NCI-H2171 treated with DMSO at 0.1 percent for 48 hours (cell line): ENCODE measurements at regions not wholly inside any gene's neighbourhood (a gene's known extent, or its start where the extent isn't known, plus 50 kb on each side); places are given as distances from the start of the nearest gene placed in this dataset.
"Not testable (repeated sequence)": the region's sequence is repeated elsewhere in the genome, so short reads cannot be mapped to it uniquely, and the experiment has no call there.

ENCODE experiments used
- DNase-seq: peaks from one replicate; lab custom pipeline; 2025; lab: John Stamatoyannopoulos, UW

DNA sequence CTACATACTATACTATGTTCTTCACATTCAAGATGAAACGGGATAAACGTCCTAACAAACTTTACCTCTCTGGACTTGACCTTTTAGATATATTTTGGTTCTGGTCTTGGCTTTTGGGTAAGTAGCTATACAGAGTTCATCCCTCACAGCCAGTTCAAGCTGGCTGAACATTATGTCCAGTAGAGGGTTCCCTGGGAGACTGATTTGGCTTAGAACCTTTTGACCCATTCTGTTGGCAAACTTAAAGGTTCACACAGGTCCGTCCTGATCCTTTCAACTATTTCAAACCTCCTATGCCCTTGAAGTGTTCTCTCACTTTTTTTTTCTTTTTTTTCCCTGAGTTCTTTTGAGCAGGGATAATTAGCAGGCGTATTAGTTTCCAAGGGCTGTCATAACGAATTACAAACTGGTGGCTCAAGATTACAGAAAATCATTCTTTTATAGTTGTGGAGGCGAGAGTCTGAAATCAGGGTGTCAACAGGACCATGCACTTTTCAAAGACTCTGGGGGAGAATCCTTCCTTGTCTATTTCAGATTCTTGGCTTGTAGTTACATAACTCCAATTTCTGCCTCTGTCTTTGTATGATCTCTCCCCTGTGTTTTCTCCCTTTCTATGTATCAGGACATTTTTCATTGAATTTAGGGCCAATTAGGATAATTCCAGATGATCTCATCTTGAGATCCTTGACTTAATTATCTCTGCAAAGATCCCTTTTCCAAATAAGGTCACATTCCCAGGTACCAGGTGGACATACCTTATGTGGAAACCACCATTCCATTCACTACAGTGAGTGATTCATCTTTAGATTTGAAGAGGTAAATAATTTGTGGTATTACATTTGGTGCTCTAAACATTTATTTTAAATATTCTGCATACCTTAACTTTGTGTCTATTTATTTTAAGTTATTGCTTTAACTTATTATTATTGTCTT lies 257.4 kb upstream of the USP25 start:
- DNase-seq, result no peak

DNA sequence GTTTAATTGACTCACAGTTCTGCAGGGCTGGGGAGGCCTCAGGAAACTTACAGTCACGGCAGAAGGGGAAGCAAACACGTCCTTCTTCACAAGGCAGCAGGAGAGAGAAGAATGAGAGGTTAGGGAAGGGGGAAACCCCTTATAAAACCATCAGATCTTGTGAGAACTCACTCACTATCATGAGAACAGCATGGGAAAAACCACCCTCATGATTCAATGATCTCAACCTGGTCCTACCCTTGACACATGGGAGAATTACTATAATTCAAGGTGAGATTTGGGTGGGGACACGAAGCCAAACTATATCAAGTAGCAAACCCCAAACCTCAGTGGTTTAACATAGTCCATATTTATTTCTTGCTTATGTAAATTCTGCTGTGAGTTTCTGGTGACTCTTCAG lies 252.0 kb upstream of the USP25 start:
- DNase-seq, result not testable (repeated sequence)

DNA sequence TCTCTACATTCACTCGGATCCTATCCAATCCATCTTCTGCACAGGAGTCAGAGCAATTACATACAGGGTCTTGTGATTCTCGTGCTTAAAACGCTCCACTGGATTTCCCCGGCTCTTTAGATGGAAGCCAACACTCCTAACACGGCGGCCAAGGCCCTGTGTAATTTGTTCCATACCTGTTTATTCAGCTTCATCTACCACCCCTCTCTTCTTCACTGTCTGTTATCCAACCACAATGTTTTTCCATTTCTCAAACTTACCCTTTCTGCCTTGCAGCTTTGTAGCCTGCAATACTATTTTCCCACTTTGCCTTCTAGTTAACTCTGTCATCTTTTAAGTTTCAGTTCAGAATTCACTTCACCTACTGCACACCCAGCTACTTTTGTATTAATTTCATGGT lies 249.6 kb upstream of the USP25 start:
- DNase-seq, result no peak

DNA sequence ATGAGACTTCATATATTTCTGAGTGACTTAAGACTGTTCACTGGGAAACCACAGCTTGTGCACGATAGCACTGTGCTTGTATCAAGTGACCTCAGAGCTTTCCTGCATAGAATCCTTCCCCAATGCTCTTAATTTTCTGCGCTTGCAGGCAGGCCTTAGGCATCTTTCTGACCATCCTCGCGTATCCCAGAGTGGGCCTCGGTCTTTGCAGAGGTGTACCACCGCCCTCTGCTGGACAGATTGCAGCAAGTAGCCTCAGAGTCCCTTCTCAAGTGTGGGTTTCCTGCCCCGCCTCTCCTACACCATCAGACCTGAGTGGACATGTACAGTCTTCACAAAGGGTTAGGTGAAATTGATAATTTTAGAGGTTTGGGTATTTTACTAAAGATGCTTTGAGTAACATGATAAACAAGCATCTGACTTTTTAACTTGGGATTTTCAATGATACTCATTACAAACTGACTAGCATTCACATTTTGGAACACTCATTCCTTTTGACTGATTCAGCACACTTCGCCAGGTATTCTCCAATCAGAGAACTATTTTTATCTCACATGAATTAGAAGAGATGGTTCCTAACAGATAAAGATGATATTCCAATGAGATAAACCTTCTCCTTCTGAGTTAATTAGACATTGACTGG lies 246.5 kb upstream of the USP25 start:
- peak; percentile 35 for DNase-seq

DNA sequence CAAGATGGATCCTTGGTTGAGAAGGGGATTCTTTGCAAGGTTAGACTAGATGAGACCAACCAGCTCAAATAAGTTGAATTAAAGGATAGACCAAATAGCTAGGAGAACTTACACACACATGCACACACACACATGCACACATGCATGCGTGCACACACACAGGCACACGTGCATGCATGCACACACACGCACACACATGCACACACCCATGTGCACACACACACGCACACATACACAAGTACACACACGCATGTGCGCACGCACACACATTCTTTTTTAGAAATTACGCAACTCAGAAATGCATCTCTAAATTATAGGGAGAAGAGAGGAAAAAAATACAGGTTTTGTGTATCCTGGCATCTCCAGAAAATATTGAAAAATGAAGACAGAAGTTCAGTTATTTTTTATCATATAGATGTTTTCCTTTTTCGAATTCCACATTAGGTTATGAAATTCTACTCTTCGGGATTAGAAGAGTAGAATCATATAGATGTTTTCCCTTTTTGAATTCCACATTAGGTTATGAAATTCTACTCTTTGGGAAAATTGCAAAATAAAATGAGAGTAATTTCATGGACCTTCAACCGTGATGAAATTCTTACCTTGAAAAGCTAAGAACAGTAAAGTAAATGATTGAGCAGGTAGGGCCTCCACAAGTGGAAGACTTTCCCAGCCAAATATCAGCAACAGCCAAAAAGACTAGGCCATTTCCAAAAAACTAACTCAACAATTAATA lies 243.2 kb upstream of the USP25 start:
- no peak for DNase-seq

DNA sequence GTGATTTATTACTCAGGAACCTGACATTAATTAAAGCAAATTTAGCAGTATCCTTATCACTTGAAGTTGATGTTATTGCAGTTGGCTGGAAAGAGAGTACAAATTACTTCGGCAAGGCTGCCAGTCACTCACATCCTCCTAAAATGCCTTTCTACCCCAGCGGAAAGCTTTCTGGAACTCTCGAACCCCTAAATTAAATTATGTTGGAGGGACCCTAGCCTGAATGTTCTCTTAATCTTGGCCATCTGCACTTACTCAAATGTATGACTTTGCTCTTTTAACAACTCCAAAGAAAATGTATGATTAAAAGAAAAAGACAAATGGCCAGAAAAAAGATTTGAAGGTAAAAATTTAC lies 242.6 kb upstream of the USP25 start:
- no peak for DNase-seq

DNA sequence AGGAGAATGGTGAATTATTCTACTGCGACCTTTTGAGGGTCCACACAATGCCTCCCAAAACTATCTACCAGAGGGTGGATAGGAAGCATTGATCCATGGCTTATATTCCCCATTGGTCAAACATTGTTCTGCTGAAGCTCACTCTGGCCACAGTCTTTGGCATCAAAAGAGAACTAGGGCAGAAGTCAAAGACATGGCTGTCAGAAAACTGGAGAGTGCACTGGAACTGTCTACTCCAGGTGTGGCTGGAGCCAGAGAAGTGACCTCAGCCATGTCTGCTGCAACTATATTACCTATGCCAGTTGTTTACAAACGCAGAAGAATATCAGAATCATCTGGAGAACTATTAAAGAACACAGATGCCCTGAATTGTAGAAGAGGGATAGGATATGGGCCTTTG lies 238.7 kb upstream of the USP25 start:
- DNase-seq, result no peak

DNA sequence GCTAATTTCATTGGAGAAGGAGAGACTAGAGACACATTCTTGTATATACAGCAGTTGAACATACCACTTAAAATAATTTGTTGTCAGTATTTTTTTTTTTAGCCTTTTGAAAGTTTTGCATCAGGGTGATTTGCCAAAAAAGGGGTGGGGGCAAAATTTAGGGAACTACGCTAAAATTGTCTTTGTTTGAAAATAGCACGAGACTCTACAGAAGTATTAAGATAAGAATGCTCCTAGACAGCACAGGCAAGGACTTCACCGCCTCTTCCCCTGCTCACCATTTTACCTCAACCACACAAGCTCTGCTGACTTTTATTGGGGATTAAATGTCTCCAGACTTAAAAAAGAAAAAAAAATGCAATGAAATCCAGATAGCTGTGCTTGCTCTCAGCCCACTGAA lies 236.1 kb upstream of the USP25 start:
- DNase-seq, result no peak

DNA sequence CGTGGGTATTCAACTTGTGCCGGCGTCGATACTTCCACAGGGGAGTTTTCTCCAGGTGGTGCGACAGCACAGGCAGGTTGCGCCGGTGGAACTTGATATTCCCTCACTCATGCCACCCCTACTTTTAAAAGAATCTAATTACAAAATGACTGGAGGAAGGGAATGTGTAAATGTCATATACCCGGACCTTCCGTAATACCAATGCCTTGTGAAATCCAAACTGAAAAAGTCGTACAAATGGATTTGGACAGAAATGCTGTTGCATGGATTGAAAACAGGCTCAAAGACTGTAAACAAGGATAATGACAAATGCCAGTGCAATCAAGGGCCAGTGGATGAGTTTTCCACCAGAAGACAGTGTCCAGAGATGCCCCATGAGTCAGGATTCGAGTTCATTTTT lies 235.3 kb upstream of the USP25 start:
- peak; percentile 18 for DNase-seq

DNA sequence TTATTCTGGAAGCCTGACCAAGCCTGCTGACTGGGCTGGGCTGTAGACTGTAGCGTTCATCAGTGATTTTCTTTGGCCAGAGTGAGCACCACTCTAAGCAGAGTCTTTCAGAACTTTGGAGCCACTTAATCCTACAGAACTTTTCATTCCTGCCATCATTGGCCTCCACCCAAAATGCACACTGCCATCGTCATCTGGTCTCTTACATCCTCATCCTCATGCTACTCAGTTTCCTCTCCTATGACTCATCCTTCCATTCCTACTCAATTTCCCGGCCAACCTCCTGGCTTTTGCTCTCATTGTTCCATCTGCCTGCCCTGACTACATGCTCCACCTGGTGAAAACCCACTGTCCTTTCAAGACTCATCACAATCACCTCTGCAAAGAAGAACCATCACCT lies 233.8 kb upstream of the USP25 start:
- no peak for DNase-seq

DNA sequence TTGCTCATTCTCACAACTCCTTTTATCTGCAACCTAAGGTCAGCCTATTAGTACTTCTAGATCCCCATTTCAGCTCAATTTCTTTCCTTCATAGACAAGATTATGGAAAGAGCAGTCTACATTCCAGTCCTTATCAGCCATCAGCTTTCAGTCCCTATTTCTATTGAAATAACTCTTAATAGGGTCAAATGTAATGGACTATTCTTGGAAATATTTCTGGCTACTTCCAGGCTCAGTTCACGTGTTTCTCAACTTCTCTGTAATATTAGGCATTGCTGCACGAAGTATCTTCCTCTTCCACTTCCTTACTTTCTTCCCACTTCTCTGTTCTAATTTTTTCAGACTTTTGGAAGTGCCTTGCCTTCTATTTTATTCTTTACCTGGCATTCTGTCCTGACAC lies 232.9 kb upstream of the USP25 start:
- DNase-seq, result no peak

DNA sequence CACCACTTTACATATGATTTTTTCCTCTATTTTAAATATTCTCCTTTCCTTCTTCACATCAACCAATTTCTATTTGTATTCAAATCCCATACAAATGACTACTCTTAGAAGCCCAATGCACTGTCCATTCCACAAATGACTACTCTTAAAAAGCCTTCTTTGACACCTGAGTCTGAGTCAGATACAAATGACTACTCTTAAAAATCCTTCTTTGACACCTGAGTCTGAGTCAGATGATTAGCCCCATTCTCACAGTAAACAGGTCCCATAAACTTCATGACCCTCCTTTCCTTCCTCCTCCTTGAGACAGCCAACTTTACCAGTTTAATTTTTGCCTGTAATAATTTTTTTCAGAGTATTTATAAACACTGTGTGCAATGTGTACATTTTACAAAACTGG lies 231.3 kb upstream of the USP25 start:
- no peak for DNase-seq

DNA sequence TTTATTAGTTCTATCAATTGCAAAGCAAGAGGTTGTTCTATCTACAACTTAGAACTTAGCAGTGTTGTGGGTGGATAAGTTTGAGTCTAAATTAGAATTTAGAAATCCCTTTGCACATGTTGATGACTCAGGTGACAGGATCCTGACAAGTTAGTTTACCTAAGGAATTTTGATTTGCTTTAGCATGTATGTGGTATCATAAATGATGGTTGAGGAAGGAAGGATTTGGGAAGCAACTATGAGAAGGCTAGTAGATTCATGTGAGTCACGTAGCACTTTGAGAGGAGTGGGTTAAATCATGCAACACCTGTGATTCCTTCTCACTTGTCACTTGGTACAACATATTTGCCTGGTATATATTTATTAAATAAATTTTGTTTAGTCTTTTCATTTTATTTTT lies 223.7 kb upstream of the USP25 start:
- no peak for DNase-seq

DNA sequence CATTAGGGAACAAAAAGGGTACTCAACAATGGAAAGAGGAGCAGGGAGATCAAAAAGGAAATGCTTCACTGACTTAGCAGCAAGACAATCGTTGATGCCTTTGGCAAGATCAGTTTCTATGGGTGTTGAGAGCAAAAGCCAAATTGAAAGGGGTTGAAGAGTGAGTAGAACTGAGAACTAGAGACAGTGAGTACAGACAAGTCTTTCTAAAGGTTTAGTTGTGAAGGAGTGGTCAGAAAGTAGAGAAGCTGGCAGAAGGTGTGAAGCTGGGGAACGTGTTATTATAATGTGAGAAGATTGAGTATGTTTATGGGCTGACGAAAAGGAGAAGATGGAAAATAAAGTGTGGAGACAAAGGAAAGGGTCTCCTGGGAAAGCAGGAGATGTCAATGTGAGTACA lies 221.2 kb upstream of the USP25 start:
- DNase-seq, result no peak

DNA sequence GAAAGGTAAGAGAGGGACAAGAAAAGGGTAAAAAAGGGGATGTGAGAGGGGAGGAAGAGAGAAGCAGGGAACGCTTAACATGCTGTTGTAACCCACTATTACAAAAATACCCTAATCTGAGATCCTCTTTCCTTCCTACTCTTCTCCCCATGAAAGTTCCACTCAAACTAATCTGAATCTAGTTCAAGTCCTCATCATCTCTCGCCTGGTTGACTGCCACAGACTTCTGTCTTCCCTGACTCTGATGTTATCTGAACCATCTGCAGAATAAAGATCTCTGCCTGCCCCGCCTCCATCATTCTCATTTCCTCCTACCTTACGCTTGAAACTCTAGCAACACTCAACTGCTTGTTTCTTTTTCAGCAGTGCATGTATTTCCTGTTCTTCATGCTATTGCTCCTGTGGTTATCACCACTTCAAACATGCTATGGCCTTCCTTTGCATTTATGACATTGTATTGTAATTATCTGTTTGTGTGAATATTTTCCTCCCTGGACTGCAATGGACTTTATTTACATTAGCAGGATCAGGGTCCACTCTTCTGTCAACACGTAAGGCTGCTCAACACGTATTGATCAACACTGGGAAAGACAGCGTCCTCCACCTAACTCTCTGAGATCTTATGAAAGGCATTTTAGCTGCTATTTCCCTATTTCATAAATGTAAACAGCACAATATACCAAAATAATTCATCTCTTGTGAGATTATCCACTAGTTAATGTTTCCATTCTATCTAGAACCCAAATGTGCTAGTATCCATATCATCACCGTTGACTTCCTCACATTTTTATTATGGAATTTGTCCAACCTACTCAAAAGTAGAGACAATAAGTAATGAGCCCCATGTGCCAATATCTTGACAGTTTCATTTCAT lies 215.5 kb upstream of the USP25 start:
- no peak for DNase-seq

DNA sequence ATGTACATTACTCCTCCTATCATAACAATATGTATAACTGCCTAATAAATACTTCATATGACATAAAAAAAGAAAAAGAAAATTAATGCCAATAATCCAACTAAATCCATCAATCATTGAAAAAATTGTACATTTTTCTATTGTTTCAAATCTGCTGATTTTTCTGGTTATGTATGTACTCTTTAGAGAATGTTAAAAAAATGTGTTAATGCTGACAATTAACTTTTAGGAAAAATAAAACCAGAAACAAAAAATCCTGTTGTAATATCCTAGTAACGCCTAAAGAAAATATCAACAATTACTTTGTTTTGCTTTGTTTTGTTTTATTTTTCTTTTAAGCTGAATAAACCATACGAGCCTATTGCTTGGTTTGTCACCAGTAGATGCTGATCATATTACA lies 213.9 kb upstream of the USP25 start:
- no peak for DNase-seq

DNA sequence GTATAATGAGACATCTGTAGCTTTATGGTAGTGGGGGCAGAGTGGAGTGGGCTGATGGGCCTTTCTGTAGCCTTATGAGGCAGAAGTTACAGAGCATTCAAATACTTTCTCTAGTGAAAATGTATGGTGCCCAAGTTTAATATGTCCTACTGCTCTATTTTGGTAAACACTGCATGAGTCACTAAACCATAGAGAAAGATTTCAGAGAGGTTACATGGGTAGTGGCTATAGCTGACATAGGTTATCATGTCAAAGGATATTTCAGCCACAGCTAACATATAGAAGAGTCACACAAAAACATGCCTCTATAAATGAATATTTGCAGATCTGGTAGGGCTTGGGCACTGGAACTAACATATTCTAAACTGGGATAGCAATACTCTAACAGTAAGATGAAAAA lies 212.4 kb upstream of the USP25 start:
- DNase-seq, result no peak

DNA sequence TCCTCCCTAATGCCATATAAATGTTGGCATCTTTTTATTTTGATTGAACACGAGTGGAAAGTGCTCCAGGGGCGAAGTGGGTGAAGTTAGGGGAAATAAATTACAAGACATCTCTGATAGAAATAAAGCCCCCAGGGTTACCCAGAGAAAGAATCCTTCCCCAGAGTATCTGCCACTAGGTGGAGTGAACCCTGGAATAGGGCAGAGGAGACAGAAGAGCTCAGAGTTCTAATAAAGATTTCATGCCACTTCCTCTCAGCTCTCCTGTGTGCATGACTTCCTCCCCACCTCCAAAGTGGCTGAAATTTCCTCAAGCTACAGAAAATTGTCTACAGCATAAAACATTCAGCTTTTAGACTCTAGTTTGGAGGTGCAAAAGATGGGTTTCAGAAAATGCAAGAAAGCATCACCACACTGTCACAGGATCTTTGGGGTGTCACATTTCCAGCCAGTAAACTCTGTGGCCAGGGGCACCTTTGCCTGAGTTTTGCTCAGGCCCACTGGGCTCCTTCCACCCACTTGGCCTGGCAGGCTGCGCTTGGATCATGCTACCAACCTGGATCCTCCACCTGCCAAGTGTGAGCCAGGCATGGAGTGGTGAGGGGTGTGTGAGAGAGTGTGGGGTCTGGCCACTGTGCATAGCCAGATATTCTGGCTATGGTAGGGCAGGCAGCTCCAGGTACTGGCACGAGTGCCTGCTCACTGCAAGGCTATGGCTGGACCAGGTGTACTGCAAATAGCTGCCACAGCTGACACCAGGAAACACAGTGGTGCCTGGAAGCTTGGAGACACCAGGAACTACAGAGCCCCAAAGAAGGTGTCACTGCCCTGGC lies 208.8 kb upstream of the USP25 start:
- DNase-seq, result no peak

DNA sequence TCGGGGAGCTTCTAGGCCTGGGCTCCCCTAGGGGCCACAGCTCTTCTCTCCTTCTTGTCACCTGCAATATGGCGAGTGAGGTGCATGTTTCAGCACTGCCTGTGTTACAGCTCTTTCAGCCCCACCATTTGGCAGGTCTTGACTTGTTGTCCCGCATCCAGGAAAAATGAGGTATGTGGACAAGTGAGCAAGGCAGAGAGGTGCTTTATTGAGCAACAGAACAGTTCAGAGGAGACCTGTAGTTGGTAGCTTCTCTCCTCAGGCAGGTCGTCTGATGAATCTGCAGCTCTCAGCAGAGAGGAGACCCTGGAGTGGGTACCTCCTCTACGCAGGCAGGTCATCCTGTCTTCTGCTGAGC lies 208.2 kb upstream of the USP25 start:
- no peak for DNase-seq

DNA sequence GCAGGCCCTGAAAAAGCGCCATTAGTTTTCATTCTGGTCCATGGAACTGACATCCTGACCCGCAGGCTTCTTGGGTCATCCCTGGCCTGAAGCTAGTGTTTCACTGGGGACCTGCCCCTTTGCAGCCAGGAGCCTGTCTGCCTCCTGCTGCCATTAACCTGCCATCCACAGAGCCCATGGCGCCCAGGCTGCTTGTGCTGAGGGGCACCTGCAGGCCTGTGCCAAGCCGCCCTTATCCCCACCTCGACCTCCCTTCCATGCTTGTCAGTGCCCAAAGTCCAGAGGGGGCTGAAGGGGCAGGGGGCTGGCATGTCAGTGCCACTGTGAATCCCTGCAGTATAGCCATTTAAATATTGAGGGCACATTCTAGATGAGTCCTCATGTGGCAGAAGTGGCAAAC lies 207.6 kb upstream of the USP25 start:
- no peak for DNase-seq

DNA sequence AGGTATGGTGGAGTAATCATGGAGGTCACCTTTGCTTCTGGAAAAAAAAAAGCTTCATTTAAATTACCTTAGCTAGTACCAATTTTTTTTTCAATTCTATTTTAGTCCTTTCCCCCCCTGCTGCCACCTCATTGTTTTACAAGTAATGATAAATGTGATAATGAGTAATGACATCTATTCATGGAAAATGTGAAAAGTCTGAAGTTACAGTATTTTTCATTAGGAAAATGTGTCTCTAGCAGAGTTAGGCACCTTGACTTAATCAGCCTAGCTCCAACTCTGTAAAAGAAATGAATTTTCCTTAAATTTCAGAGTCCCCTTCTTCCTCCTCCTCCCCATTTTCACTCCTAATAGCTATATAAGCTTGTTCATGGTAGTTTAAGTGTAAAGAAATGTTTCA lies 204.9 kb upstream of the USP25 start:
- no peak for DNase-seq
